Right kidney (tissue), 1 donor: ENCODE measurements at regions not wholly inside any gene's neighbourhood (a gene's known extent, or its start where the extent isn't known, plus 50 kb on each side); places are given as distances from the start of the nearest gene placed in this dataset.
"Not testable (repeated sequence)": the region's sequence is repeated elsewhere in the genome, so short reads cannot be mapped to it uniquely, and the experiment has no call there.

Source experiments
- DNase-seq: peaks from one replicate; pipeline ENCODE4 v3.0.0-alpha.2; 2016

GRCh38 chr2:35794796-35795450 is 560.7 kb upstream of the CRIM1 start:
- no peak for DNase-seq

- DNase-seq = no peak
Observed at GRCh38 chr2:35790292-35790691, 565.3 kb upstream of the CRIM1 start.

GRCh38 chr2:35788543-35788942 is 567.0 kb upstream of the CRIM1 start:
- DNase-seq = no peak

- DNase-seq = no peak
Observed at GRCh38 chr2:35787302-35788031, 568.1 kb upstream of the CRIM1 start.

- no peak for DNase-seq
Observed at GRCh38 chr2:35785564-35785963, 570.0 kb upstream of the CRIM1 start.

GRCh38 chr2:35784777-35785176 is 570.8 kb upstream of the CRIM1 start:
- DNase-seq = no peak

- no peak for DNase-seq
Observed at GRCh38 chr2:35783723-35784122, 571.9 kb upstream of the CRIM1 start.

- DNase-seq = no peak
Observed at GRCh38 chr2:35741556-35741955, 614.0 kb upstream of the CRIM1 start.

GRCh38 chr2:35731674-35732073 is 623.9 kb upstream of the CRIM1 start:
- no peak for DNase-seq

- no peak for DNase-seq
Observed at GRCh38 chr2:35714883-35715282, 640.7 kb upstream of the CRIM1 start.

GRCh38 chr2:35708411-35708923 is 647.1 kb upstream of the CRIM1 start:
- DNase-seq = no peak

GRCh38 chr2:35688309-35688708 is 667.3 kb upstream of the CRIM1 start:
- no peak for DNase-seq

GRCh38 chr2:35651688-35652323 is 703.8 kb upstream of the CRIM1 start:
- DNase-seq = no peak

- DNase-seq = no peak
Observed at GRCh38 chr2:35614640-35615039, 740.9 kb upstream of the CRIM1 start.

- DNase-seq = no peak
Observed at GRCh38 chr2:35606394-35606793, 749.2 kb upstream of the CRIM1 start.

- no peak for DNase-seq
Observed at GRCh38 chr2:35598310-35598709, 757.3 kb upstream of the CRIM1 start.

- no peak for DNase-seq
Observed at GRCh38 chr2:35591886-35592285, 763.7 kb upstream of the CRIM1 start.

- no peak for DNase-seq
Observed at GRCh38 chr2:35585972-35586371, 769.6 kb upstream of the CRIM1 start.

GRCh38 chr2:35582637-35583036 is 772.9 kb upstream of the CRIM1 start:
- DNase-seq = no peak

- no peak for DNase-seq
Observed at GRCh38 chr2:35580956-35581355, 774.6 kb upstream of the CRIM1 start.

- not testable (repeated sequence) for DNase-seq
Observed at GRCh38 chr2:35568574-35568973, 787.0 kb upstream of the CRIM1 start.

- DNase-seq = no peak
Observed at GRCh38 chr2:35562488-35562887, 793.1 kb upstream of the CRIM1 start.

GRCh38 chr2:35548171-35548570 is 807.4 kb upstream of the CRIM1 start:
- DNase-seq = no peak

GRCh38 chr2:35545301-35545700 is 810.3 kb upstream of the CRIM1 start:
- DNase-seq = no peak
